GM18520 (cell line): ENCODE measurements at regions not wholly inside any gene's neighbourhood (a gene's known extent, or its start where the extent isn't known, plus 50 kb on each side); places are given as distances from the start of the nearest gene placed in this dataset.
"Not testable (repeated sequence)": the region's sequence is repeated elsewhere in the genome, so short reads cannot be mapped to it uniquely, and the experiment has no call there.

ENCODE experiments used
- ATAC-seq: cut with Tn5 transposase; IDR thresholded peaks from one replicate; pipeline ENCODE4 v1.9.1; 2021; ENCODE audit not compliant: unreplicated experiment

- peak; percentile 43 for ATAC-seq
Observed at GRCh38 chr4:184907216-184907615, 81.4 kb upstream of the ACSL1 start.

- no peak for ATAC-seq
Observed at GRCh38 chr4:184907810-184908209, 82.0 kb upstream of the ACSL1 start.

- ATAC-seq: no peak
Observed at GRCh38 chr4:184911310-184911709, 85.5 kb upstream of the ACSL1 start.

- no peak for ATAC-seq
Observed at GRCh38 chr4:184913356-184914143, 87.8 kb upstream of the ACSL1 start.

GRCh38 chr4:184918799-184919198 lies 93.0 kb upstream of the ACSL1 start:
- ATAC-seq: not testable (repeated sequence)

DNA sequence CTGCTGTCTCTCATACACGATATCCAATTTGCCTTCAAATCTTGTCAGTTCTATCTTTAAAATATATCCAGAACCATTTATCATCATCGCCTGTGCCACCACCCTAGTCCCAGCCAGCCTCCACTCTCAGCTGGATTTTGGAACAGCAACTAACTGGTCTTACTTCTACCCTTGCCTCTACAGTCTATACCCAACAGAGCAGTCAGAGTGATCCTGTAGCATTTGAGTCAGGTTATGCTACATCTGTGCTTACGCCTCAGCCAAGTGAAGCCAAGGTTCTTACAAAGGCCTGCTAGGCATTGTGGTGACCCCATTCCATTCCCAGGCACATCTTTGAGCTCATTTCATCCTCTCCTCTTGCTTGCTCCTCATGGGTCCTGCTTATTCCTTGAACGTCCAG lies 95.7 kb upstream of the ACSL1 start:
- ATAC-seq: no peak

DNA sequence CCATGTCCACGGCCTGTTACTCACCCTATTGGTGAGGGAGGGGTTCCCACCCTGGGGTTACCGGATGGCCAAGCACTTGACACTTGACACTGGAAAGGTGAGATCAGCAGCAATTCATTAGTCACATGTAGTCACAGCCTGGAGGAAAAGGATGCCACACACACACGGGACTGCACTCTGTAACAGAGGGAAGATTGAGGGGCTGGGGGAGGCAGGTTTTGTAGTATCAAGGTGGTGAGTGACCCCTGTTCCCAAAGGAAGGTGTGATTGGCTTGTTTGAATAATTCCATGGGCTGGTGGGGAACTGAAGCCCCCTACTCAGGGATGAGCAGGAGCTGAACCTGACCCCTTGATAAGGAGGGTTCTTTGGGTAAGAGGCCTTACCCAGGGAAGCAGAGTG lies 96.0 kb upstream of the HELT start:
- ATAC-seq: no peak

GRCh38 chr4:184924516-184924915 lies 93.8 kb upstream of the HELT start:
- ATAC-seq: no peak

DNA sequence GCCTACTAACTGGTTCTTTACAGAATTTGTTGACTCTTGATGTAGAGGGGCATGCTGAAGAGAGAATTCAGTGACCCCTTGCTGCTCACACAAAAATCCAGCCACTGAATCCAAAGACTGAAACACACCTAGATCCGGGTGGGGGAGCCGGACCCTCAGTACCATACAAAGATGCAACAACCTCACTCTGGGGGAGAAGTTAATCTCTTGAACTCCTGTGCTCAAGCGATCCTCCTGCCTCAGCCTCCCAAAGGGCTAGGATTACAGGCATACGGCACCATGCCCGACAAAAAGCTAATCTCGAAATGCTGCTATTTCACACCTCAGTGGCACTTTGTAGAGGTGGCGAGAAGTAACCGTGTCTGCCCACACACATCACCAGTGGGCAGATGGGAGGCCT lies 88.8 kb upstream of the HELT start:
- no peak for ATAC-seq

- ATAC-seq: no peak
Observed at GRCh38 chr4:184930026-184930425, 88.3 kb upstream of the HELT start.

GRCh38 chr4:184932343-184932742 lies 85.9 kb upstream of the HELT start:
- ATAC-seq: no peak

DNA sequence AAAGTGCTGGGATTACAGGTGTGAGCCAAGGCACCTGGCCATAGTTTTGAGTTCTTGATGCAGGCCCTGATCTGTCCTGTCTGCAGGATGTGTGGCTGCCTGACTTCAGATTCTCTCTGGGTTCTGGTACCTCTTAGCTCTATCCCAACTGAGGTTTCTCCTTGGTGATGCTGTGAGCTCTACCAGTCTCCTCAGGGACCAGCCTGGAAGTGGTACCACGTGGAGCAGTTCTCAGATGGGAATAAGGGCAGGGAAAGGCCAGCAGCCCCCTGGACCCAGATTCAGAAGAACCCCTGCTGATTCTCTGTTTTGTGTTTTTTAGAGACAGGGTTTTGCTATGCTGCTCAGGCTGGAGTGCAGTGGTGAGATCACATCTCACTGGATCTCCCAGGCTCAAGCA lies 85.0 kb upstream of the HELT start:
- no peak for ATAC-seq

GRCh38 chr4:184934184-184934583 lies 84.1 kb upstream of the HELT start:
- ATAC-seq: no peak

DNA sequence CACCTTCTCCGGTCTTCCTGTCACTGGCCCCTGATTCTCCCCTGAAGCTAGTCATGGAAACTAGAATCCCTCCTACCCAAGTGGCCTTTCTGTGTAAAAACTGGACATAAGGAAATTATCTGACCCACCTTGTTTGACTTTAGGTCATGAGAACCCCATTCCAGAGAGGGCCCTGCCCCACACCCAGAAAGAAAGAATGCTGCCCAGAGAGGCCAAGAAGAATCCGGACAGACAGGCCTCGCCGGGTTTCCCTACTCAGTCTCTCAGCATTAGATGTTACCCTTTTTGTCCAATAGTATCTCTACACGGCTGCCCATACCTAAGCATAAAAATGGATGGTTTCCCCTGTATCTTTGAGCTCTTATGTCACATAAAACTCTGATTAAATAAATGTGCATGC lies 83.3 kb upstream of the HELT start:
- no peak for ATAC-seq

DNA sequence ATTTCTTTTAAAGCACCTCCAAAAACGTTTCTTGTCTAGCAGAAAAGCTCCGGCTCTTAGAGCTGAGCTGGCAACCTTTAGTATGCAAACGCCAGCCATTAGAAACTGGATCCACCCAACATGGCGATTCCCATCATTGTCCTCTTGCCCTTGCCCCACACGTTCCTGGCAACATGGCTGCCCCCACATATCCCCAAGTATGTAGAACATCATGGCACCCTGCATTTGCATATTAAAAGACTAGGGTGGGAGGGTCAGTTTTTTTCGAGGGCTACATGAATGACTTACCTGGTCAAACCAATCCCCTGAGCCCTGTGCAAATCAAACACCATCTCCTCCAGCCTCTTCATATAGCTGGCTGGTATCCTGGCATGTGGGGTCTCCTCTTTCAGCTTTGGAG lies 82.2 kb upstream of the HELT start:
- no peak for ATAC-seq

GRCh38 chr4:184937030-184937710 lies 81.1 kb upstream of the HELT start:
- no peak for ATAC-seq

DNA sequence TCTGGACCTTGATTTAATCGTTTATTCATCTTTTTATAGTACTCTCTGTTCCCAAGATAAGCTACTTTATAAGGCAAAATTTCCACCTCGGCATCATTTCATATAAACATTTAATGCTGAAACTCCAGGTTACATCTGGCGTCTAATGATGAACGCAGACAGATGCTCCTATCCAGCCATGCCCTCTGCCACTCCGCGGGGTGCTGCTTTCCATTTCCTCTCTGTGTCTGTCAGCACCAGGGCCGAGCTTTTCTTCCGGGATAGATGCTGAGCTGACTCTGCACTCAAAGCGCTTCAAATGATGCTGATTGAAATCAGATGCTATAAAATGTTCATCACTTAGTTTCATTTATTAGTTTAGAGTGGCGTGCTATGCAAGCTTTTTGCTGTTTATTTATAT lies 80.5 kb upstream of the HELT start:
- ATAC-seq: no peak

DNA sequence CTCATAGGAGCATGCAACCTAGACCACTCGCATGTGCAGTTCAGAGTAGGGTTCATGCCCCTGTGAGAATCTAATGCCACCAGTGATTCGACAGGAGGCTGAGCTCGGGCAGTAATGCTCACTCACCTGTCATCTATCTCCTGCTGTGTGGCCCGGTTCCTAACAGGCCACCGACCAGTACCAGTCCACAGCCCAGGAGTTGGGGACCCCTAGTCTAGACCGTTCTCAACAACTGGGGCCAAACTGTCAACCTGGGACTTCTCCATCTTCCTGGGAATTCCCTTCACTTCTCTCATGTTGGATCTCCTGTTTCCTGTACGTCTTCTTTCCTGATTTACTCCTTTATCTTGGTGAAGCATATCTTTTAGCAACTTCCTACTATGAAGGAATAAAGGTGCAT lies 79.4 kb upstream of the HELT start:
- ATAC-seq: no peak

- ATAC-seq: no peak
Observed at GRCh38 chr4:184939978-184940377, 78.3 kb upstream of the HELT start.

DNA sequence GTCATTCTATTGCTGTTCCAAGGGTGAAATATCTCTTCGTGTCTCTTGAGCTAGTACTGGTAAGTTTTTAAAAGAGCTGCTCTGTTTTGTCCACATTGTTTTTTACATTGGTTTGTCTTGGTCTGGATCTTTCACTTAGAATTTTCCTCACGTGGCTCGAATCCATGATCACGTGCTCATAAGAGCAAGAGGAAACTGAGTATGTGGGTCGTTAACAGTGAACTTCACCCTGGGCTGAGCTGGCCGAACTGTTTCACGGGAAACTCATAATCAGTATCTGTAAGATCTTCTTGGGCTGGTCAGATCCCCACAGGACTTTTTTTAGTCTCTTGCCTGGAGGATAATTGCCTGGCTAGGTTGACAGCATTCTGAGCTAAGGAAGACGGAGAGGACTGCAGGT lies 77.8 kb upstream of the HELT start:
- no peak for ATAC-seq

DNA sequence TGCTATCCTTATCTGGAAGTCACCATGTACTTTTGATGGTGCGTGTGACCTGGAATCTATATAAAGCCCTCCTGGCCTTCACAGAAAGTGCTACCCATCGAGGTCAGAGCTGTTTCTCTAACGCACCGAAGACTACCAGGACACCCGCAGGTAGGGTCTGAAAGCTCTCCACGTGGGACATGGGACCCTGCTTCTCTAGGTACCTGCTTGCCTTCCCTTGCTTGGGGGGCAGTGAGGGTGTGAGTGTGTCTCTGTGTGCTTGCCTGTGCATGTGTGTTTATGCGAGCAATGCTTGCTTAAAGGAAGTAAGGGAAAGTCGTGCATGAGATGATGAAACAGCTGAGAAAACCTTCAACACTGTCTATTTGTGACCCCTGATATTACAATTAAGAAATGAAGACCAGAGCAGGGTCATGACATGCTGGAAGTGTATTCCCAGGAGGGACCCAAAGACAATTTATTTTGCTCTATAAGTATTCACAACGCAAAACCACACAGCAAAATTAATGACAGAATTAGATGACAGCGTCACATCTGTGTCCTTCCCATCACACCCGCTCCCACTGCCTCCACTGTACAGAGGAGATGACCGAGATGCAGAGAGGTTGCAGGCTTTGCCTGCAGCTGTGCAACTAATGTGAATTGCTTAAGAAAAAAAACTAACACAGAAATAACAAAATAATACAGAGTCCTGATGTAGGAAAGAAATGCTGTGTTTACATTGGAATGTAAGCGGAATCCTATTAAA lies 76.4 kb upstream of the HELT start:
- ATAC-seq: no peak
